HepG2 (cell line): ENCODE measurements at regions not wholly inside any gene's neighbourhood (a gene's known extent, or its start where the extent isn't known, plus 50 kb on each side); places are given as distances from the start of the nearest gene placed in this dataset.

Source experiments
- GFI1 ChIP-seq: sonication (generic); formaldehyde crosslinking; IDR thresholded peaks from 2 replicates; pipeline ENCODE4 v1.5.0; 2020; ENCODE audit warnings: missing genetic modification reagents, mild to moderate bottlenecking, borderline replicate concordance
- HDAC2 ChIP-seq: sonication (generic); formaldehyde crosslinking; IDR thresholded peaks from 2 replicates; pipeline ENCODE4 v1.4.0; 2020; ENCODE audit warnings: missing genetic modification reagents
- MYC ChIP-seq: sonication (generic); formaldehyde crosslinking; IDR thresholded peaks from 2 replicates; pipeline ENCODE4 v1.9.0; 2021; ENCODE audit warnings: missing genetic modification reagents, borderline replicate concordance
- POLR2A ChIP-seq, 2 experiments: IDR thresholded peaks; 2 replicates each; pipeline ENCODE4 v1.6.1; 2011; ENCODE audit warnings: low read depth in 2 of 2, low read length in 2 of 2, mild to moderate bottlenecking in 1 of 2, moderate library complexity in 1 of 2; ENCODE audit not compliant: insufficient read depth in 1 of 2
- RAD51 ChIP-seq: fragments of 450-650 bp; IDR thresholded peaks from 2 replicates; pipeline ENCODE4 v1.6.1; 2016; ENCODE audit warnings: borderline replicate concordance
- TOPORS ChIP-seq: sonication (generic); formaldehyde crosslinking; IDR thresholded peaks from 2 replicates; pipeline ENCODE4 v1.8.0; 2023; ENCODE audit warnings: mild to moderate bottlenecking, missing genetic modification reagents
- ZNF121 ChIP-seq: sonication (generic); formaldehyde crosslinking; IDR thresholded peaks from 2 replicates; pipeline ENCODE4 v1.5.0; 2020; ENCODE audit warnings: mild to moderate bottlenecking, missing genetic modification reagents
- ZNF274 ChIP-seq: sonication (generic); formaldehyde crosslinking; IDR thresholded peaks from 2 replicates; pipeline ENCODE4 v1.5.1; 2020; ENCODE audit warnings: mild to moderate bottlenecking, missing genetic modification reagents
- ZNF501 ChIP-seq: sonication (generic); formaldehyde crosslinking; IDR thresholded peaks from 2 replicates; pipeline ENCODE4 v1.5.1; 2020; ENCODE audit warnings: mild to moderate bottlenecking, moderate library complexity, missing genetic modification reagents
- ZNF614 ChIP-seq: IDR thresholded peaks from 2 replicates; pipeline ENCODE4 v1.6.1; 2018; ENCODE audit warnings: missing biosample characterization, missing genetic modification reagents, inconsistent platforms, borderline replicate concordance
- TF ChIP-seq, protein P1 (sequence below): sonication (generic); formaldehyde crosslinking; IDR thresholded peaks from 2 replicates; pipeline ENCODE4 v1.5.1; 2020; ENCODE audit warnings: missing genetic modification reagents, mild to moderate bottlenecking, borderline replicate concordance
- TF ChIP-seq, protein P2 (sequence below): sonication (generic); formaldehyde crosslinking; IDR thresholded peaks from 2 replicates; pipeline ENCODE4 v1.5.0; 2020; ENCODE audit warnings: mild to moderate bottlenecking, missing genetic modification reagents, moderate library complexity

DNA sequence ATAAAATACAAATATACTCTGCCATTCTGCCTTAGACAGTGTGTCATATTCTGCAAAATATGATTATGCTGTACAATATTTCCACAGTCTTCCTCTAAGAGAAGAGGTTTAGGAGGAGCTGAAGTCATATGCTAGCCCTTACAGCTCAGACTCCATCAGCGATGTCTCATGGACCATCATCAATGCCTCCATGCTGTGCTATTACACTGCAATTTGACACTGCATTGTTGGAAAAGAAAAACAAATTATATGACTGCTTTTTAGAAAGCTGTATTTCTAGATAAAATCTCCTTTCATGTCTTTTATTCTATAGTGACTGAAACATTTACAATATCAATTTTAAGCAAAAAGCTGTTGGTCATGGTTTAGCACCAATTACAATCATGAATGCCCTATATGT, 1089.4 kb upstream of the MIR17HG start:
- TF ChIP-seq POLR2A (IDR thresholded peaks at IDR 0.05; ENCODE audit: insufficient read depth in 1 of 2, low read depth in 2 of 2, low read length in 2 of 2) = no peak
- no peak for TF ChIP-seq ZNF501 (CRISPR knock-in tag)
- TF ChIP-seq ZNF614 (CRISPR knock-in tag) = no peak
- TF ChIP-seq, protein P1, sequence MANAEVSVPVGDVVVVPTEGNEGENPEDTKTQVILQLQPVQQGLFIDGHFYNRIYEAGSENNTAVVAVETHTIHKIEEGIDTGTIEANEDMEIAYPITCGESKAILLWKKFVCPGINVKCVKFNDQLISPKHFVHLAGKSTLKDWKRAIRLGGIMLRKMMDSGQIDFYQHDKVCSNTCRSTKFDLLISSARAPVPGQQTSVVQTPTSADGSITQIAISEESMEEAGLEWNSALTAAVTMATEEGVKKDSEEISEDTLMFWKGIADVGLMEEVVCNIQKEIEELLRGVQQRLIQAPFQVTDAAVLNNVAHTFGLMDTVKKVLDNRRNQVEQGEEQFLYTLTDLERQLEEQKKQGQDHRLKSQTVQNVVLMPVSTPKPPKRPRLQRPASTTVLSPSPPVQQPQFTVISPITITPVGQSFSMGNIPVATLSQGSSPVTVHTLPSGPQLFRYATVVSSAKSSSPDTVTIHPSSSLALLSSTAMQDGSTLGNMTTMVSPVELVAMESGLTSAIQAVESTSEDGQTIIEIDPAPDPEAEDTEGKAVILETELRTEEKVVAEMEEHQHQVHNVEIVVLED (CRISPR knock-in tag) = no peak
- TF ChIP-seq, protein P2, sequence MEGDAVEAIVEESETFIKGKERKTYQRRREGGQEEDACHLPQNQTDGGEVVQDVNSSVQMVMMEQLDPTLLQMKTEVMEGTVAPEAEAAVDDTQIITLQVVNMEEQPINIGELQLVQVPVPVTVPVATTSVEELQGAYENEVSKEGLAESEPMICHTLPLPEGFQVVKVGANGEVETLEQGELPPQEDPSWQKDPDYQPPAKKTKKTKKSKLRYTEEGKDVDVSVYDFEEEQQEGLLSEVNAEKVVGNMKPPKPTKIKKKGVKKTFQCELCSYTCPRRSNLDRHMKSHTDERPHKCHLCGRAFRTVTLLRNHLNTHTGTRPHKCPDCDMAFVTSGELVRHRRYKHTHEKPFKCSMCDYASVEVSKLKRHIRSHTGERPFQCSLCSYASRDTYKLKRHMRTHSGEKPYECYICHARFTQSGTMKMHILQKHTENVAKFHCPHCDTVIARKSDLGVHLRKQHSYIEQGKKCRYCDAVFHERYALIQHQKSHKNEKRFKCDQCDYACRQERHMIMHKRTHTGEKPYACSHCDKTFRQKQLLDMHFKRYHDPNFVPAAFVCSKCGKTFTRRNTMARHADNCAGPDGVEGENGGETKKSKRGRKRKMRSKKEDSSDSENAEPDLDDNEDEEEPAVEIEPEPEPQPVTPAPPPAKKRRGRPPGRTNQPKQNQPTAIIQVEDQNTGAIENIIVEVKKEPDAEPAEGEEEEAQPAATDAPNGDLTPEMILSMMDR (CRISPR knock-in tag) = no peak
- TF ChIP-seq HDAC2 (CRISPR knock-in tag) = no peak
- TF ChIP-seq ZNF274 (CRISPR knock-in tag) = no peak
- no peak for TF ChIP-seq TOPORS (CRISPR knock-in tag)
- no peak for TF ChIP-seq MYC (CRISPR knock-in tag)
- no peak for TF ChIP-seq GFI1
- no peak for TF ChIP-seq ZNF121 (CRISPR knock-in tag)
- TF ChIP-seq RAD51 = no peak
